Stimulated activated CD4-positive, alpha-beta T cell treated with anti-CD3 and anti-CD28 coated beads, Interleukin-4, amount 100 ng/mL, for 4 hours (primary cell): ENCODE measurements at regions not wholly inside any gene's neighbourhood (a gene's known extent, or its start where the extent isn't known, plus 50 kb on each side); places are given as distances from the start of the nearest gene placed in this dataset.
A peak's percentile ranks its signal among the peaks of the same experiment; 100 is the strongest.

Experiments
- DNase-seq, 2 experiments: peaks; one replicate each; pipeline ENCODE4 v3.0.0-alpha.2; 2020

DNA sequence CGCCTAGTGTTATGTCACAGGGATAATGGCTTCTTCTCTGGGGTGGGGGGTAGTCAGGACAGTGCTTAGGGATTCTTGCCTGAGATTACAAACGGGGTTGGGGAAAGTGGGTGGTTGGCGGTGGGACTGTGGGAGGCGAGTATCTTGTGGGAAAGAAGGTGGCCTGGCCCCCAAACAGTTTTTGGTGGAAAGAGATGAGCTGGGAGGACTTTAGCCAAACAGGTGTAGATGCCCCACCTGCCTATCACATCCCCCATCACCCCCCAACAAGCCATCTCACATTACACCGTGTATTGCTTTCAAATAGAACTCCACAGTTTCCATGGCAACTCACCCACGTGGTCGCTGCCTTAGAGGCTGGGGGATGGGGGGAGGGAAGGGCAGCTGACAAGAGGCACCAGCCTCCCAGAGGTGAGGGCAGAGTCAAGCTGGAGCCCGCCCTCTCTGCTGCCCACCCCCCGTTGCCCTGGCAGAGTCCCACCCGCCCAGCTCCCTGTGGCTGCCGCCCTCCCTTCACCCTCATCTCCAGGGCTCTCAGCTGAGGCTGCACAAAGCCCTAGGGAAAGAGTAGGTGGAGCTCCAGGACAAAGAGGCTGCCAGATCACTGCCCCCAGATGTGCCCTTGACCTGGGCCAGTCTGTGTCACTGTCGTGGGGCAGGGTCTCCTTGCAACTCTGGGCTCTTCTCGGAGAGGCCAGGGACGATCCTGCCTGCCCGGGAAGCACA is 98.3 kb downstream of the LRRC74A start:
- peak in 1 of 2 experiments; percentile 35 for DNase-seq

DNA sequence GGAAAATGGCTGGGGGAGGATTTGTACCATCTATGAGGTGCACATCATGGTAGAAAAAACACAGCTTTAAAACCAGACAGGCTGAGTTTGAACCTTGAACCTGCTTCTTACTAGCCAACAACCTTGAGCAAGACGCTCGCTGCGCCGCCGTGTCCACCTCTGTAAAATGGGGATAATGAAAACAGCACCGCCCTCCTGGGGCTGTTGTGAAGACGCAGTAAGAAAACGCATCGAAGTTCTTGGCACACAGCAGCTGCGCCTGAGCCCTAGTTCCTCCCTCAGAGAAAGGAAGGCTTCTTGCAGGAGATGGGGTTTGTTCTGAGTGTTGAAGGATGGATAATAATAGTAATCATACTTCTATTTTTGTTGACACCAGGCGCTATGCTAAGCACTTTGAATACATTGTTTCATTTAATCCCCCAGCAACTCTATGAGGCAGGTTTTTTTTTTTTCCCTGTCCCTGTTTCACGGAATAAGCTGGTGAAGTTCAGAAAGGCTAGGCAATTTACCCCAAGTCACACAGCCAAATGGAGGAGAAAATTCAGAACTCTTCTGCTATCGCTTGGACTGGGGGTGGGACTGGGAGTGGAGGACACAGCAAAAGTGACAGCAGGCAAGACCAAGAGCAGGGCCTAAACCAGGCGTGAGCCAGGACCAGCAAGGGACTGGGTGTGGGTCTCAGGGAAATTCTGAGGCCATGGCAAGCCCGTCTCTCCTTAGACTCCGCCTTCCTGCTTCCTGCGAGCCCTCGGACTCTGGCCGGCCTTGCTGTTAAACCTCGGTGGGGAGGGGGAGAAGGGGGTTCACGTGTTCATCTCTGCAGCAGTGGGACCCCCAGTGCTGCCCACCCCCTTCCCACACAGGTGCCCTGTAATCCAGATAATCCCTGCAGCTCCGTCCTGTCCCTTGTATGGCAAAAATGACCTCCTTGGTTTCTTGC is 97.5 kb downstream of the LRRC74A start:
- no peak for DNase-seq

DNA sequence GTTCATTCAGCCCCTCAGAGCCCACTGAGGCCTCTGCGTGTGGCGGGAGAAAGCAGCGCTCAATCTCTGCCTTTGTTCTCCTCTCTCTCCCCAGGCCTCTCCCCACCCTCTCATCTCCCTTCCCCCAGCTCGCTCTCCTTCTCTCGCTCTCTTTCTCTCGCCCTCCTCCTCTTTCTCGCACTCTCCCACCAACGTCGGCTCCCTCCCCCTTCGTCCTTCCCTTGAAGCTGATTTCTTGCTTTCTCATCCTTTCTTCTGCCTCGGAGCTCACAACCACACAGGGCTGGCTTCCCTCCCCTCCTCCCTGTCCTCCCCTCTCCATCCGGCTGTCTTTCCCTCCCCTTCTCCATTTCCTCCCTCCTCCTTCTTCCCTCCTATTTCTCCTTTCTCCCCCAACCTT is 96.4 kb downstream of the LRRC74A start:
- no peak for DNase-seq

DNA sequence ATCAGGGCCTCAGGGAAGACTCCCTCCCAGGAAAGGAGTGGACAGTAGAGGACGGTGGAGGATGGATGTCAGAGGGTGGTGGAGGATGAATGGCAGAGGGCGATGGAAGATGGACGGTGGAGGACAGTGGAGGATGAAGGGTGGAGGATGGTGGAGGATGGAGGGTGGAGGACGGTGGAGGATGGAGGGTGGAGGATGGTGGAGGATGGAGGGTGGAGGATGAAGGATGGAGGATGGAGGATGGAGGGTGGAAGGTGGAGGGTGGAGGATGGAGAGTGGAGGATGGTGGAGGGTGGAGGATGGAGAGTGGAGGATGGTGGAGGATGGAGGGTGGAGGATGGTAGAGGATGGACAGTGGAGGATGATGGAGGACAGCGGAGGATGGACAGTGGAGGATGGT is 95.9 kb downstream of the LRRC74A start:
- no peak for DNase-seq

DNA sequence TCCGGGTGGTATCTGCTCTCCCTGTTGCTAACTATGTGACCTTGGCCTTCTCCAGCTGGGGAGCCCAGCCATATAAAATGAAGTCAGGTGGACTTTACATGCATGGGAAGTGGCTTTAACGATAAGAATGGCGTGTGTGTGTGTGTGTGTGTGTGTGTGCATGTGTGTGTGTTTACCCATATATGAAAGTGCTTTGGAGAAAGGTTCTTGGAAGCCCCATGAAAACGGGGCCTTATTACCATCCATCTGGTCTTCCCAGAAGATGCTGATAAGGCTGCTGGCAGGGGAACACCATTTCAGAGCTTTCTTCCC is 94.8 kb downstream of the LRRC74A start:
- no peak for DNase-seq

DNA sequence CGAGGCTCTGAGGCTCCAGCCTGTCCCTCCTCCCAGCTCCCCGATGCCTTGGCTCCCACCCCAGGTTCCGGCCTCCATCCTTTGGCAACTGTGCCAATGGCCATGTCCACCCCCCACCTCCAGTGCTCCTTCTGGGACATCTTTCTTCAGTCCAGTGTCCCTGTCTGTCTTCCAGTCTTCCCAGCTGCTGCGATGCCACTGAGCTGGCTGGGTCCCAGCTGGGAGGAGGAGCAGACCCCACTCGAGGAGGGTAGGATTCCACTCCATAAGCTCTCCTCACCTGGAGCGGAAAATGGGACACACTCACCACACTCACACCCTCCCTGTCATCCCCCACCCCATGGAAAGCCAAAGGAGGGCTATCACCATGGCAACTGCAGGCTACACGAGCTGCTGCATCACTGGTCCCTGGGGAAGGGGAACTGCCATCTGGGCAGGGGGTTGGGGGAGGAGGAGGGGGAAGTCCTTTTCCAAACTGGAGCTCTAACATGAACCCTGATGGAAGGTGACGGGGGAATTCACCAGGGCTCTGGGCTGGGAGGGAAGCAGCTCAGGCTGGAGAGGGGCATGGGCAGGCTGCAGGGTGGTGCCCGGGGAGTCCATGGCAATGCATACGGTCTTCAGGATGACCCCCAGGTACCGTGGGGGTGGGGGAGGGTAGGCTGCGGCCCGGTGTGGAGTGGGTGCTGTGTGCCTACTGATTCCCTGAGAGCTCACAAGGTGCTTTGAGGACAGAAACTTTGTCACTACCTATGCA is 94.3 kb downstream of the LRRC74A start:
- DNase-seq, result no peak

- peak in 1 of 2 experiments; percentile 26 for DNase-seq
Measured at GRCh38 chr14:76919431-76920330, 93.5 kb downstream of the LRRC74A start.
